HEK293T (cell line): ENCODE measurements at regions not wholly inside any gene's neighbourhood (a gene's known extent, or its start where the extent isn't known, plus 50 kb on each side); places are given as distances from the start of the nearest gene placed in this dataset.

Source experiments
- ARNT ChIP-seq: fragments of 450-650 bp; IDR thresholded peaks from 2 replicates; pipeline ENCODE4 v1.6.1; 2017; ENCODE audit warnings: mild to moderate bottlenecking
- BHLHE40 ChIP-seq: fragments of 450-650 bp; IDR thresholded peaks from 2 replicates; pipeline ENCODE4 v1.6.1; 2016; ENCODE audit warnings: mild to moderate bottlenecking, moderate library complexity, borderline replicate concordance
- ELF4 ChIP-seq: fragments of 450-650 bp; IDR thresholded peaks from 2 replicates; pipeline ENCODE4 v1.6.1; 2017; ENCODE audit warnings: antibody characterized with exemption
- FOXK2 ChIP-seq: fragments of 450-650 bp; IDR thresholded peaks from 2 replicates; pipeline ENCODE4 v1.6.1; 2016; ENCODE audit warnings: mild to moderate bottlenecking
- FOXM1 ChIP-seq: fragments of 450-650 bp; IDR thresholded peaks from 2 replicates; pipeline ENCODE4 v1.6.1; 2017; ENCODE audit warnings: mild to moderate bottlenecking, borderline replicate concordance
- PKNOX1 ChIP-seq: fragments of 450-650 bp; IDR thresholded peaks from 2 replicates; pipeline ENCODE4 v1.6.1; 2016
- SP1 ChIP-seq: fragments of 450-650 bp; IDR thresholded peaks from 2 replicates; pipeline ENCODE4 v1.6.1; 2017
- TARDBP ChIP-seq: fragments of 450-650 bp; IDR thresholded peaks from 2 replicates; pipeline ENCODE4 v1.6.1; 2016

GRCh38 chr16:51242296-51242994, 91.4 kb upstream of the SALL1 start:
- TF ChIP-seq PKNOX1 (no peak), ELF4 (no peak), FOXM1 (no peak), TARDBP (no peak), FOXK2 (no peak), BHLHE40 (no peak), ARNT (no peak), SP1 (no peak)
